ENCODE measurements at regions not wholly inside any gene's neighbourhood (a gene's known extent, or its start where the extent isn't known, plus 50 kb on each side); places are given as distances from the start of the nearest gene placed in this dataset.
"Not testable (repeated sequence)": the region's sequence is repeated elsewhere in the genome, so short reads cannot be mapped to it uniquely, and the experiment has no call there.

DNA sequence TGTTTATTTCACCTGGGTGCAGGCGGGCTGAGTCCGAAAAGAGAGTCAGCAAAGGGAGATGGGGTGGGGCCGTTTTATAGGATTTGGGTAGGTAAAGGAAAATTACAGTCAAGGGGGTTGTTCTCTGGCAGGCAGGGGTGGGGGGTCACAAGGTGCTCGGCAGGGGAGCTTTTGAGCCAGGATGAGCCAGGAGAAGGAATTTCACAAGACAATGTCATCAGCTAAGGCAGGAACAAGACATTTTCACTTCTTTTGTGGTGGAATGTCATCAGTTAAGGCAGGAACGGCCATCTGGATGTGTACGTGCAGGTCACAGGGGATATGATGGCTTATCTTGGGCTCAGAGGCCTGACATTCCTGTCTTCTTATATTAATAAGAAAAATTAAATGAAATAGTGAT lies 115.8 kb upstream of the KCNJ3 start:
- DNase-seq: not testable (repeated sequence)

DNA sequence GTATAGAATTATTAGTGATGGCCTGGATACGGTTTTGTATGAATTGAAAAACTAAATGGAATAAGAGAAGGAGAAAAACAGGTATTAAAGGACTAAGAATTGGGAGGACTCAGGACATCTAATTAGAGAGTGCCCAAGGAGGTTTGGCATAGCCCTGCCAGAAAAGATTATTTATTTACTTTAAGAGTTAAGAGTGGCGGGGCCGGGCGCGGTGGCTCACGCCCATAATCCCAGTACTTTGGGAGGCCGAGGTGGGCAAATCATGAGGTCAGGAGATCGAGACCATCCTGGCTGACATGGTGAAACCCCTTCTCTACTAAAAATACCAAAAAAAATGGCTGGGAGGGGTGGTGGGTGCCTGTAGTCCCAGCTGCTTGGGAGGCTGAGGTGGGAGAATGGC lies 115.2 kb upstream of the KCNJ3 start:
- DNase-seq: not testable (repeated sequence)

DNA sequence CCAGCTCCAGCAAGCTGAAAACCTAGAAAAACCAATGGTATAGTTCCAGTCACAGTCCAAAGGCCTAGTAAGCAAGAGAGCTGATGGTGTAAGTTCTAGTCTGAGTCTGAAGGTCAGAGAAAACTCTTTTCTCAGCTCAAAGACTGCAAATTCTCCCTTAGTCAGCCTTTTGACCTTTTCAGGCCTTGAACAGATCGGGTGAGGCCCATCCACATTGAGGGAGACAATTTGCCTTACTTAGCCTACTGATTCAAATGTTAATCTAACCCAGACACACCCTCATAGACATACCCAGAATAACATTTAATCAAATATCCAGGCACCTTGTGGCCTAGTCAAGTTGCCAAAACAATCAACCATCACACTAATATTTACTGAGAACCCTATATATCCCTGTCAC lies 110.8 kb upstream of the KCNJ3 start:
- DNase-seq: no peak

DNA sequence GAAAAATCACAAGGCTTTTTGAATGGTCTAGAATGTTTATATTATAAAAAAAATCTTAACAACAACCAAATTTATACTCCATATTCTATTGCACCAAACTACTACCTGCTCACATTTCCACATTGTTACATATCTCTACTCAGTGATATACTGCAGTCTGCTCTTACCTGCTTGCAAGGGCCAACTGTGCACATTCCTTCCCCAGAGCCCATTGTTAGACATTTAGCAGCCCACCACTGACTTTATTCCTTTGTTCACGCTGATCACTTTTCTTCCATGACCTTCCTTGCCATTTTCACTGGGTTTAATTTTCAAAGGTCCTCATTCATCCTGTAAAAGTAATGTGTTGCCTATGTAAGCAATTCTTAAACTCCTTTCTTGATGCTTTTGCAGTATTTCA lies 109.7 kb upstream of the KCNJ3 start:
- DNase-seq: no peak

DNA sequence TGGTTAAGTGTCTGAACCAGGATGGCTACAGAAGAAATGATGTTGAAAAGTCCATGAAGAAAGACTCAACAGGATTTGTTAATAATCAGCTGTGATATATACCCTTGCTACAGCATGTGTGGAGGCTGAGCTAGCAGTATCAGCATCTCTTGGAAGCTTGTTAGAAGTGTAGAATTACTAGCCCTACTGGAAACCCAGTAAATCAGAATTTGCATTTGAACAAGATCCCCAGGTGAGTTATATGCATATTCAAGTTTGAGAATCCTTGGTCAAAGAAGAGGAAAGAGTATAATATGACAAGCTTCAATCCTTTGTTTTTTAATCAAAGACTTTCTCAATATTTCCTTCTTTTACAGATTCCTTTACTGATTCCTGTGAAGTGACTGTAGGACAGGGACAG lies 109.0 kb upstream of the KCNJ3 start:
- no peak for DNase-seq

DNA sequence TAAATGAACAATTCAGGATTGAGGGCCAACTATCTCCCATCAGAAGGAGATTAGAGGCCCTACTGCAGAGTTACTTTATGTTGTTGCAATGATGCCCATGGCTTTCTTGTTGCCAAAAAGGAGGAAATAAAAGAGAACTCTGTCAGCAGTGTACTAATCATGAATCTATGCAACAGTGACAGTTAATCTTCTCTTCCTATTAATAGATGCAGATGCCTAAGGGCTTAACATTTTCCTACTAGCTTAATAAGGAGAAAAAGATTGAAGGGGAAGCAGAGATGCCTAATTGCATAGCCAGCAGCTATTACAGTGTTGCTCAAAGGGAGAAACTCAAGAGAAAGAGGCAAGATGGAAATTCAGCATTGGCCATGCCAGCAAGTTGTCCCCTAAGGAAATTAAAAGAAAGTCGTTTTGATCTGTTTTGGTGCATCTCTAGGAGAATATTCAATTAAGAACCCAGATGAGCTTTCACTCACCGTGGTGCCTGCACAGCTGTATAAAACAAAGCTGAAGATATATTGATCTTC lies 107.1 kb upstream of the KCNJ3 start:
- no peak for DNase-seq

DNA sequence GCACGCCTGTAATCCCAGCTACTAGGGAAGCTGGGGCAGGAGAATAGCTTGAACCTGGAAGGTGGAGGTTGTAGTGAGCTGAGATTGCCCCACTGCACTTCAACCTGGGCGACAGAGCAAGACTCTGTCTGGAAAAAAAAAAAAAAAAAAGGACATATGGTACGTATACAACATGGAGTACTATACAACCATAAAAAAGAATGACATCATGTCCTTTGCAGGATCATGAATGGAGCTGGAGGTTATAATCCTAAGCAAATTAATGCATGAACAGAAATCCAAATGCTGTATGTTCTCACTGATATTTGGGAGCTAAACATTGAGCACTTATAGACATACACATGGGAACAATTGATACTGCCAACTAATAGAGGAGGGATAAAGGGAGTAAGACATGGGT lies 99.3 kb upstream of the KCNJ3 start:
- no peak for DNase-seq

DNA sequence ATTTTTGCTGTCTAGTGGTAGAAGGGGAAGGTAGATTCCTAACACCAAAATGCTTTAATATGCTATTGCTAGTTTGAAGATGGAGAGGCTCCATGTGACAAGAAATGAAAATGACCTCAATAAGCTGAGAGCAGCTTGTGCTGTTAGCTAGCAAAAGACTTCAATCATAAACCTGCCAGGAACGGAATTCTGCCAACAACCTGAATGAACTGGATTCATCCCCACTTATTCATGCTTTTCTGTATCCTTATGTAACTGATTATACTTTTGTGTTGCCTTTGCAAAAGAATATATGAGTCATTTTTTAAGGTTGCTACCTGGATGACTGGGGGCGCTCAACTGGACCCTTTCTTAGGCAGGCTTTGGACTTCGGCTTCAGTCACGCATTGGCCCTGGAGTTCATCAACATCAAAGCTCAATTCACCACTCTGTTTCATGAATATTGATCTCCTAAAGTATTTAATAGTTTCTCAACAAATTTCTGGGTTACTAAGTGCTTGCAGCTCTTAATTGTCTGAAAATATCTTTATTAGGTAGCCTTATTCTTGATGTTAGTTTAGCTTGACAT lies 97.5 kb upstream of the KCNJ3 start:
- DNase-seq: no peak

DNA sequence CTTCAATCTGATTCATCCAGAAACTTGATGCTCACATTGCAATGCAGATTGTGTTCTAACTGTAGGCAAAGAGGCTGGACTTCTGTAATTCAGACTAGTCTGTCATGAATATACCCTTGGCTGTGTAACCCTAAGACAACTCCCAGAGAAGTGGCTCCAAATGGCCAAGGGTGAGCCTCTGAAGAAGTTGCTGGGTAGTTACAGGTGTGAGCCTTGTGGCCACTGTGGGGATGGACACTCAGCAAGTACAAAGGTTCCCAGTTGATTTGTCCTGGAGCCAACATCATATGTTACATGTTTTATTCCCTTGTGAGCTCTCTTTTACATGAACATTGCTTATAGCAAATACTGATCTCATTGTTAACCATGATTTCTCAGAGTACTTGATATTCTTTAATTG lies 94.8 kb upstream of the KCNJ3 start:
- no peak for DNase-seq

DNA sequence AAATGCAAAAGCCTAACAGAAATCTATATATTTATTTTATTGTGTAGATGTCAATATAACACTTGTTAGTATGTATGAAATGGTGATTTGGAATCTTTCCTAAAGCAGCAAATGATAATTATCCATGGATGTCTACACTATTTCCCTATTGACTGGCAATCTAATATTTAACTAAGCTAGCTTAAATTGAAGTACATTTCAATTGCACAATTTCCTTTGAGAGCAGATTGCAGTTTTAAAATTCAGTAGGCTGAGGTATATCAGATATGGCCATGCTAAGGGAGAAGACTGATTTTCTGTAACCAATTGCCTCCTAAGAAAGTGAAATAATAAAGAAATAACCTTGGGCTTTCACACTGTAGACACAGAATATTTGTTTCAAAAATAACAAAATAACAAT lies 90.1 kb upstream of the KCNJ3 start:
- DNase-seq: no peak

DNA sequence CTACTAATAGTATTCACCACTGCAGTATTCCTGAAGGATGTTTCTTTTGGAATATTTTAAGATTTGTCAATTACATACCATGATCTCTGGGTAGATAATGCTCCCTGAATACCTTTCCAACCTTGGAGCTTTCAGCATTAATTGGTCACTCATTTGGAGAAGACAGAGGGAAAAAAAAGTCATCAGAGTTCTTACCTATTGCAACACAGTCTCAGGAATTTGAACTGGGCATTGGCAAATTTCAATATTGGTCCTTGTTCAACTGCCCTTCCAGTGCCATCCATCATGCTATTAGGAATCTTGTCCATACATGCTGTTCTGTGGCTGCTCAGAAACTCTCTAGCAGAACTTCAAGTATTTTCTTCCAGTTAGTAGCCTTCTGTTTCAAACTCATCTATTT lies 83.6 kb upstream of the KCNJ3 start:
- DNase-seq: no peak

DNA sequence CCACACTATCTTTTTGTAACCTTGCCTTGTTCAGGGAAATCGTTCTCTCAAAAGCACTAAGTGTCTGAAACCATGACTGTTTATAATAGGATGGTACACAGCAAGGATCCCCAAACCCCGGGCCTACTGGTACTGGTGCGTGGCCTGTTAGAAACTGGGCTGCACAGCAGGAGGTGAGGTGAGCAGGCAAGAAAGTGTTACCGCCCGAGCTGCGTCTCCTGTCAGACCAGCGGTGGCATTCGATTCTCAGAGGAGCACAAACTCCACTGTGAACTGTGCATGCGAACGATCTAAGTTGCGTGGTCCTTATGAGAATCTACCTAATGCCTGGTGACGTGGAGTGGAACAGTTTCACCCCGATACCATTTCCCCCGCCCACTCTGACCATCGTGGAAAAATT lies 81.8 kb upstream of the KCNJ3 start:
- no peak for DNase-seq

DNA sequence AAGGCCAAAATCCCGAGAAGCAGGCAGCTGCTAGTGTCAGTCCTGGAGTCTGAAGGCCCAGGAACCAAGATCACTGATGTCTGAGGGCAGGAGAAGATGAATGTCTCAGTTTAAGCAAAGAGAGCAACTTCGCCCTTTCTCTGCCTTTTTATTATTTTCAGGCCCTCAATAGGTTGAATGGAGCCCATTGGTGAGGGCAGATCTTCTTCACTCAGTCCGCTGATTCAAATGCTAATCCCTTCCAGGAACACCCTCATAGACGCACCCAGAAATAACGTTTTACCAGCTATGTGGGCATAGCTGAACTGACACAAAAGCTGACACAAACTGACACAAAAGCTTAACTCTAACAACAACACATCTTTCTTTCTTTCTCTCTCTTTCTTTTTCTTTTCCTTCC lies 78.0 kb upstream of the KCNJ3 start:
- DNase-seq: no peak

DNA sequence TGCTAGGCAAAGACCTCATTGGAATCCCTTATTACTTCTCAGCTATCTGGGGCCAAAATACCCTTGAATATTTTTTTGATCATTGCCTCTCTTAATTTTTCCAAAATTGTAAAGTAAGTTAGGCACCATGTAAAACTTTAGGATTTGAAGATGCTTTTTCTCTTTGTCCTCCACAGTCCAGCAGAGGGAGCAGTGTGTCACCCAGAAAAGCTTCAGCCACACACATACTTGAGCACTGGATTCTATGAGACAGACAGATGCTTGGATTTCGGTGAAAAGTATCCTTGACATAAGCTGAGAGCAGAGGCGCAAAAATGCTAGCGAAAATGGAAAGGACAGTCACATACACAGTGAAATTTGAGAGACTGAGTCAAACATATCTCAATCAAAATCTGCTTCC lies 74.7 kb upstream of the KCNJ3 start:
- DNase-seq: peak; percentile 34

DNA sequence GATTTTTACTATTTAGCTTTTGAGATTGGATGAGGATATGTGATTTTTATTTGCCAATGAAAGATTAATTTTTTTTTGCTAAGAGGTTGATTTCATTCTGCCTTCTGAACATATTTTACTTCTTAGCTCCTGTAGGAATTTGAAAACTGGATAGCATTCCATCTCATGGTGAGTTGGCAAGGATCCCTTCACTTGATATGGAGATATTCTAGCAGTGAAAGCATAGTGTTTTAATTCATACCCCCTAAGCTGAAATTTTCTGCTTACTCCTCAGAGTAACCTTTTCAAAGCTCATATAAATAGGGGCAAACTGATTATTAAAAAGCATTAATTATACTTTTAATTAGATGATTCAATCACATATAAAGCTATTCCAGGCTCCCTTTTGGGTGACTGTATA lies 61.0 kb upstream of the KCNJ3 start:
- no peak for DNase-seq

DNA sequence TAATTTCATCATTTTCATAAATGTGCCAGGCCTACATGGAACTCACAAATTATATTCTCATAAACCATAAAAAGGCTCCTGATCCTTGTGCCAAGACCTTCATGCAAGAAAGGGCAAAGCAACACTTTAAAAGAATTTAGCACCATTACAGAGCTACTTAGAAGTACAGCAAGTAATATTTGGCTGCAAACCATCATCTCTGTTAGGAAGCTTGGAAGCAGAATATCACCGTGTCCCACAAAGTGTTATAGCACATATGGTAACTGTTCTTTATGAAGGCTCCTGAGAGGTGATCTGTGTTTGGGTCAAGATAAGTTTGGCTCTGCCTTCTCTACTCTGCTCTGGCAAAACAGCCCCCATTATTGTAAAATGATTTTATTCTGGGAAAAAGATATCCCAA lies 59.7 kb upstream of the KCNJ3 start:
- no peak for DNase-seq

DNA sequence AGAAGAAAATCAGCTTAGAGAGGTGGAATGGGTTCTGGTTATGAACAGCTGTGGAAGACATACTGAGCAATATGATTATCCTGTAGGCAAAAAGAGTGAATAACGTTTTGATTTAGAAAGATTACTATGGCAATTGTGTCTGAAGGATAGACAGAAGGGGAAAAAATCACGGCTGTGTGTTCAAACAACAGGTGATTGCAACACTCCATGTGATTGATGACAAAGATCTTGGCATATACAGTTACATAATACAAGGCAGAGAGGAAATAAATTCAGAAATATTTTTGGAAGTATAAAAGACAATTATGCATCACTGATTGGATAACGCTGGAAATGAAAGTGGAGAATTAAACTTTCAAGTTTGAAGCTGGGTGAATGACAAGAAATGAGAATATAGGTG lies 58.5 kb upstream of the KCNJ3 start:
- DNase-seq: no peak
